GM12864 (cell line): ENCODE measurements at regions not wholly inside any gene's neighbourhood (a gene's known extent, or its start where the extent isn't known, plus 50 kb on each side); places are given as distances from the start of the nearest gene placed in this dataset.
"Not testable (repeated sequence)": the region's sequence is repeated elsewhere in the genome, so short reads cannot be mapped to it uniquely, and the experiment has no call there.

Experiments used
- DNase-seq: peaks from one replicate; pipeline ENCODE4 v3.0.0-alpha.2; 2011; ENCODE audit warnings: low read depth
- H3K4me3 ChIP-seq: 2 replicates; pipeline ENCODE4 v1.5.1; 2011; ENCODE audit warnings: mild to moderate bottlenecking, low read depth, low read length, control low read depth
- TF ChIP-seq, protein P1 (sequence below): IDR thresholded peaks from 2 replicates; pipeline ENCODE4 v1.5.1; 2011; ENCODE audit warnings: low read depth, mild to moderate bottlenecking, moderate library complexity, low read length, control low read depth, inconsistent platforms; ENCODE audit errors: missing control alignments

DNA sequence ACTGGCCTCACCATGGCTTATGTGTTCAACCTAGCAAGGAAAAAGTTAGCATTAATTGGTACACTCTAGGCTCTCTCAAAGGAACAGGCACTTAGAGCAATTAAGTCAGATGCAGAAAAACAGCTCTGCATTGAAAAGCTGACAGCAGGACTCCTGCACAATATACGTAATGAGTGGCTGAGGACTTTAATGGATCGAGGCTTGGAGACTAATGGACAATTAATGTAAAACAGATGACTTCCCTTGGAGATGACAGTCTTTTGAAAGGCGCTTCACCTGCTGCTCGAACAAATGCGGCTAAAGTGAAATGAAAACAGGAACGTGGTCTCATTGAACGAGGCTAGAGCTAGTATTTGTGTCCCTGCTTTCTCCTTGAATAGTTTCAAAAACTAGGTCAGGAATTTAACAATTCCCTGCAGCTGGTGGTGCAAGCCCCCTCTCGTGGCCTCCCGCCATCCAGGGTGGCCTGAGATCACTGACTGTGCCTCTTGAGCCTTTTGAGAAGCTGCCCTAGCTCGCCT is 137.1 kb downstream of the ELOVL4 start:
- TF ChIP-seq, protein P1, sequence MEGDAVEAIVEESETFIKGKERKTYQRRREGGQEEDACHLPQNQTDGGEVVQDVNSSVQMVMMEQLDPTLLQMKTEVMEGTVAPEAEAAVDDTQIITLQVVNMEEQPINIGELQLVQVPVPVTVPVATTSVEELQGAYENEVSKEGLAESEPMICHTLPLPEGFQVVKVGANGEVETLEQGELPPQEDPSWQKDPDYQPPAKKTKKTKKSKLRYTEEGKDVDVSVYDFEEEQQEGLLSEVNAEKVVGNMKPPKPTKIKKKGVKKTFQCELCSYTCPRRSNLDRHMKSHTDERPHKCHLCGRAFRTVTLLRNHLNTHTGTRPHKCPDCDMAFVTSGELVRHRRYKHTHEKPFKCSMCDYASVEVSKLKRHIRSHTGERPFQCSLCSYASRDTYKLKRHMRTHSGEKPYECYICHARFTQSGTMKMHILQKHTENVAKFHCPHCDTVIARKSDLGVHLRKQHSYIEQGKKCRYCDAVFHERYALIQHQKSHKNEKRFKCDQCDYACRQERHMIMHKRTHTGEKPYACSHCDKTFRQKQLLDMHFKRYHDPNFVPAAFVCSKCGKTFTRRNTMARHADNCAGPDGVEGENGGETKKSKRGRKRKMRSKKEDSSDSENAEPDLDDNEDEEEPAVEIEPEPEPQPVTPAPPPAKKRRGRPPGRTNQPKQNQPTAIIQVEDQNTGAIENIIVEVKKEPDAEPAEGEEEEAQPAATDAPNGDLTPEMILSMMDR: no peak
- no peak for DNase-seq
- no peak overlapping the region for H3K4me3 ChIP-seq

DNA sequence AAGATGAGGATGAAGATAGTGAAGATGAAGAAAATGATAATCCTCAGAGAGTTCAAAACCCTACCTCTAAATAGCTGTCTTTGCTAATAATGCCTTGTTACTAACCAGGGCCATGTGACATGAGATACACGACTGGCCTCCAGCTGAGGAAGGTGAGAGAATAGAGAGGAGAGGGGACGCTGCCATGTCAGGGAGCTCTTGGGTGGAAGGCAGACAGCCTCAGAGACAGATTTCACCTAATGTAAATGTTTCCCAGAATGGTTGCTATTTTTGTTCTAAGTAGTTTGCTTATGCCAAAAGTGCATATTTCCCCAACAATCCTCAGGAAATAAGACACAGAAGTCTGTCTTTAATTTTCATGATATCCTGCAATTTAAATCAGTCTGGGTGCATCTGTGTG is 138.4 kb downstream of the ELOVL4 start:
- TF ChIP-seq, protein P1: no peak
- H3K4me3 ChIP-seq: no peak overlapping the region
- DNase-seq: no peak

DNA sequence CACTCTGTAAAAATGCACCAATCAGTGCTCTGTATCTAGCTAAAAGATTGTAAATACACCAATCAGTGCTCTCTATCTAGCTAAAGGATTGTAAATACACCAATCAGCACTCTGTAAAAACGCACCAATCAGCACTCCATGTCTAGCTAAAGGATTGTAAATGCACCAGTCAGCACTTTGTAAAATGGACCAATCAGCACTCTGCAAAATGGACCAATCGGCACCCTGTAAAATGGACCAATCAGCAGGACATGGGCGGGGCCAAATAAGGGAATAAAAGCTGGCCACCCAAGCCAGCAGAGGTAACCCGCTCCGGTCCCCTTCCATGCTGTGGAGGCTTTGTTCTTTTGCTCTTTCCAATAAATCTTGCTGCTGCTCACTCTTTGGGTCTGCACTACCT is 140.7 kb downstream of the ELOVL4 start:
- not testable (repeated sequence) for H3K4me3 ChIP-seq, DNase-seq

DNA sequence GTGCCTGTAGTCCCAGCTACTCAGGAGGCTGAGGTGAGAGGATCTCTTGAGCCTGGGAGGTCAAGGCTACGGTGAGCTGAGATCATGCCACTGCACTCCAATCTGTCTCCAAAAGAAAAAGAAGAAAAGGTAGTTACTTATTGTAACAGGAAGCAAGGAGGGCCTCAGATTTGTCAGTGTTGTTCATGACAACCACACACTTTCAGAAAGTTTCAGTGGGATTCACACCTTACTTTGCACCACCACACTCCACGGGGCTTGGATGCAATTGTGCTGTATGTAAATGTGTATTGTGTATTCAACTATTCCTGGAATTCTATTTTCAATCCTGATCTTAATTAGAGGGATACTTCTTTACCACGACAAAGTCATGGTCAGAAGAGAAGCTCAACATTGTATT is 142.6 kb downstream of the ELOVL4 start:
- H3K4me3 ChIP-seq: no peak overlapping the region
- TF ChIP-seq, protein P1: no peak
- DNase-seq: no peak

DNA sequence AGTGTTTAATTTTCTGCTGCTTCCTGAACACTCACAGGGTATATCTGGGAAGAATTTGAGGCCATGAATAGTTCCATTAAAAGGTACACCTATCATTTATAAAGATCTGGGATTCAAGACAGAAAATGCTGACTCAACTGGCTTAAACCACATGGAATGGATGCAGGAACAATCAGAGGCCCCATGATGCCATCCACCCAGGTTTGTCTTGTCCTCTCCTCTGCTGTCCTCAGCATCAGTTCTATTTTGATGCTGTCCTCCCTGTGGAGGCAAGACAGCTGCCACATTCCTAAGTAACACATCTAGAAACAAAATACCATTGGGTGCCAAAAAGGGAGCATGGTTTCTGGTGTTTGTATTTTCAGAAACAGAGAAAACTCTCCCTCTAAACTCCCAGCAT is 143.4 kb downstream of the ELOVL4 start:
- TF ChIP-seq, protein P1: no peak
- H3K4me3 ChIP-seq: no peak overlapping the region
- no peak for DNase-seq

DNA sequence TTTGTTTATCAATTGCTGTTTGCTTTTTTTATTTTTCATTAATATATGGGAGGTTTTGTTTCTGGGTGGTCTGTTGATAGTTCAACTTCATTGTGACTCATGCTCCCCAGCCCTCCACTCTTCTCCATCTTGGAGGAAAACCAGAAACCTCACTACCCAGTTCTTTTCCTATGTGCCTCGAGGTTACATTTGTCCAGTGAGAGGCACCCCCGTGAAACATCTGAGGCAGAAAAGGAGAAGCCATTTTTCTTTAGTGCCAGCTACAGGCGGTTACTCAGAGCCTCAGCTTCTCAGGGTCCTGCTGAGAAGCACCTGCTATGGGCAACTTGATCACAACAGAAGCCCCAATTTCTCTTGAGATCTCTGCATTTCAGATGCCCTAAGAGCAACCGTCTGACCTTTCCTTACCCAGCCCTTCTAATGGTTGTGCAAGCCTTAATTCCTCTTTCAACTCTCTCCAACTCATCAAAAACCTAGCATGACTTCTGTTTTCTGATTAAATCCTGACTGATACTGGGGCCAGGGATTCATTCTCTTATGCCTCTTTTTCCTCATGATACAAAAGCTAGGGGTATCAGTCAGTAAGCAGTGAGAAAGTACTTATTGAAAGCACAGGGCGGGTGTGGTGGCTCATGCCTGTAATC is 144.6 kb downstream of the ELOVL4 start:
- TF ChIP-seq, protein P1: no peak
- no peak for DNase-seq
- no peak overlapping the region for H3K4me3 ChIP-seq

DNA sequence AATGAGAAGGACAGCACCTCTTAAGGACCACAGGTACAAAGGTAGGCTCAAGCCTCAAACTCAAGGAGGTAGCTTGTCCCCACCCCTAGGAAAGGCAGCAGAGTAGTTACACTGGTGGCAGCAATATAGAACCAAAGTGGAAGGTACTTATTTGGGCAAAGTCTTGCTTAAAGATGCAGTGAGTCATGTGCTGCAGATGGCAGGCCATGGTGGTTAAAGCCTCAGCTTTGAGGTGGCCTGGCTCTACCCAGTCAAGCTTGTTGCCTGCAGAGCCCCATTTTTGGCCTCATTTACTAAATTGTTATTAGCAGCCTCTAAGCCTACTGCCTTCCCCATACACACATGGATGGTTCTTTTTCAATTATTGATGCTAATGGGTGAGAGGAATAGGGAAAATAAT is 146.0 kb downstream of the ELOVL4 start:
- TF ChIP-seq, protein P1: no peak
- H3K4me3 ChIP-seq: no peak overlapping the region
- no peak for DNase-seq
